Mesenteric fat pad (tissue), 1 donor: ENCODE measurements at regions not wholly inside any gene's neighbourhood (a gene's known extent, or its start where the extent isn't known, plus 50 kb on each side); places are given as distances from the start of the nearest gene placed in this dataset.
"Not testable (repeated sequence)": the region's sequence is repeated elsewhere in the genome, so short reads cannot be mapped to it uniquely, and the experiment has no call there.

Experiments used
- DNase-seq: peaks from one replicate; pipeline ENCODE4 v3.0.0-alpha.2; 2020; ENCODE audit warnings: low spot score
- donor health status: DM: yes; HTN: yes; CAD: no.

GRCh38 chr2:62412347-62412742 lies 93.7 kb downstream of the TMEM17 start:
- DNase-seq = no peak

DNA sequence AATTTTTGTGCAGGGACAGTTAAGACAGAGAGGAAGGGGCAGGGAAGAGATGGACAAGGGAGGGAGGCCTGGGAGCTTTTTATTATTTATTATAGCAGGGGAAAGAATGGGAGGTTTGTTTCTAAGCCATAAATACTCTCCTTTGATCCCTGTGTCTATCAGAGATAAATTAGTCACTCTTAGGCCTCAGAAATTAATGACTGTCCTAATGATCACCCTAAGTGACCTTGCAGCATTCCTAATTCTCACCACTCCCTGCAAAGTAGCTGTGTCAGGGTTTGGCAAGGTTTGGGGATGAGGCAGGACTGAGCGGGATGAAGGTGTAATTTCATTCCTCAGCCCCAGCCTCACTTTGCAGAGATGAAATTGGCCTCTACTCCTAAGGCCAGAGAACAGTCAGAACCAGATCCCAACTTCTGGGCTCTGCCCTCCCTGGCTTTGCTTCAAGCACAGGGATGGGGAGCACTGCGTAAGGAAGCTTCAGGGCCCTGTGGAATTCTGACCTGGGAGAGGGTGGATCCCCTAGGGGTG lies 95.0 kb downstream of the TMEM17 start:
- DNase-seq = no peak

- DNase-seq = no peak
Observed at GRCh38 chr2:62410015-62410453, 96.0 kb downstream of the TMEM17 start.

- DNase-seq = no peak
Observed at GRCh38 chr2:62409442-62409841, 96.6 kb downstream of the TMEM17 start.

- DNase-seq = no peak
Observed at GRCh38 chr2:62408241-62408677, 97.7 kb downstream of the TMEM17 start.

- no peak for DNase-seq
Observed at GRCh38 chr2:62407838-62408237, 98.2 kb downstream of the TMEM17 start.

- DNase-seq = no peak
Observed at GRCh38 chr2:62407401-62407800, 98.6 kb downstream of the TMEM17 start.

DNA sequence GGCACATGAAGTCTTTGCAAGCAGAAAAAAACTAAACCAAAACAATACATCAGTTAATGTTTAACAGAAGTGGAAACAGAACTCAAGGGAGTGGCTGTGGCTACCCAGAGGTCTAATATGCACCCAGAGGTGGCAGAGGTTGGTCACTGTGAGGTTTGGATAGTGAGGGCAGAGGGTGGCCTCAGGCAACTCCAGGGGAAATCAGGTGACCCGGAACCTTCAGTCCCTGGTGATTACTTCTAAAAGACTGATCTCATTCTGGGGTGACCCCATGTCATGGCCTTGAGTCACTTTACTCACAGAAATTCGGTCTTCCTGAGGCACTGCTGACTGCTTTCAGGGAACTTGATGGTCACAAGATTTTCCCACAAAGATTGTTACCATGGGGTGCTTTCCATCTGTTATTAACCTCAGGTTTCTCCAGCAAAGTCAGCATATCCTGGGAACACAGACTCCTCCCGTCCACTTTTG lies 99.4 kb downstream of the TMEM17 start:
- no peak for DNase-seq

GRCh38 chr2:62404913-62405312 lies 101.1 kb downstream of the TMEM17 start:
- DNase-seq = no peak

GRCh38 chr2:62402156-62402555 lies 103.8 kb downstream of the TMEM17 start:
- no peak for DNase-seq

GRCh38 chr2:62398356-62398755 lies 107.6 kb downstream of the TMEM17 start:
- no peak for DNase-seq

DNA sequence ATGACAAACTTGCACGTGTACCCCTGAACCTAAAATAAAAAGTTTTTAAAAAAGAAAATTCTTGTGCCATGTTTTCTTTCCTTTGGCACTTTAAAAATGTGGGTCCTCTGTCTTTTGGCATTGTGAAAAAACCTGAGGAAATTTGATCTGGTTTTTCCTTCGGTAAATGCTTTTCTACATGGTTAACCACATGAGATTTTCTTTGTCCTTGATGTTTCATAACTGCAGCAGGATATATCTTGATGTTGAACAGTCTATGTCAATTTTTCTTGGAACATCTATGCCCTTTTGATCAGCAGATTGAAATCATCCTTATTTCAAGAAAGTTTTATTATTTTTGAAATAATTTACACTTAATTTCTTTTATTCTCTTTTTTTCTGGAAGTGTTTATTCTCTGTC lies 109.1 kb downstream of the TMEM17 start:
- no peak for DNase-seq

GRCh38 chr2:62393293-62393692 lies 112.7 kb downstream of the TMEM17 start:
- no peak for DNase-seq

GRCh38 chr2:62391696-62392095 lies 114.3 kb downstream of the TMEM17 start:
- no peak for DNase-seq

GRCh38 chr2:62386378-62386777 lies 119.6 kb downstream of the TMEM17 start:
- not testable (repeated sequence) for DNase-seq

- DNase-seq = no peak
Observed at GRCh38 chr2:62383846-62384245, 122.1 kb downstream of the TMEM17 start.

- no peak for DNase-seq
Observed at GRCh38 chr2:62382757-62383156, 123.2 kb downstream of the TMEM17 start.

DNA sequence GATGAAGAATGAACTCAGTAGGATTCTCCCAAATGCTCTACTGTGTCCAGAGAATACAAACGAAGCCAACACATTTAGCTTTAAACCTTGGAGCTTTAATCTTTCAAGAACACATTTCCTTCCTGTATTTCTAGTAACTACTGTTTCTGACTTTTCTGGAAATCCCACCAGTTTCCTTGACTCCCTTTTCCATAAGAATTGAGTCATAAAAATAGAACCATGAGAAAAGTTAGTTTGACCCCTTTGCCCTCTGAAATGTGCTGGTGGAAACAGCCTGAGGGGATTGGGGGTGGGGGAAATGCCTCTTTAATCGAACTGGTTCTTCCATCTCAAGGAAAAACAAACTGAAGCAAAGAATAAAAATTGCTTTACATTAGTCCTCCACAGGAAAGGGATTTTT lies 123.9 kb downstream of the TMEM17 start:
- DNase-seq = no peak

GRCh38 chr2:62381656-62382055 lies 124.3 kb downstream of the TMEM17 start:
- no peak for DNase-seq

GRCh38 chr2:62379566-62379965 lies 126.4 kb downstream of the TMEM17 start:
- no peak for DNase-seq

DNA sequence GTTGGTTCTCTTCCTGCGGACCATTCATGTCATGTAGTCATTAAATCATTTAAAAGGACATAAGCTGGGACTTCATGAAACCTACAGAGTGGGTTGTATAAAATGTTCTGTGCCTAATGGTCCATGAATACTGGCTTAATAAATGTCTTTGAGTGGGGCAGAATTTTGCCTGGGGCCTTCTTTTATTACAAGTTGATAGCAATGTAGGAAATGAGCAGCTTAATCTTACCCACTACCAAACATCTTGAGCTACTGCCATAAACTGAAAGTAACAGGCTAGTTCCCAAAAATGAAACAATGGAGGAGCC lies 130.9 kb downstream of the TMEM17 start:
- DNase-seq = no peak

DNA sequence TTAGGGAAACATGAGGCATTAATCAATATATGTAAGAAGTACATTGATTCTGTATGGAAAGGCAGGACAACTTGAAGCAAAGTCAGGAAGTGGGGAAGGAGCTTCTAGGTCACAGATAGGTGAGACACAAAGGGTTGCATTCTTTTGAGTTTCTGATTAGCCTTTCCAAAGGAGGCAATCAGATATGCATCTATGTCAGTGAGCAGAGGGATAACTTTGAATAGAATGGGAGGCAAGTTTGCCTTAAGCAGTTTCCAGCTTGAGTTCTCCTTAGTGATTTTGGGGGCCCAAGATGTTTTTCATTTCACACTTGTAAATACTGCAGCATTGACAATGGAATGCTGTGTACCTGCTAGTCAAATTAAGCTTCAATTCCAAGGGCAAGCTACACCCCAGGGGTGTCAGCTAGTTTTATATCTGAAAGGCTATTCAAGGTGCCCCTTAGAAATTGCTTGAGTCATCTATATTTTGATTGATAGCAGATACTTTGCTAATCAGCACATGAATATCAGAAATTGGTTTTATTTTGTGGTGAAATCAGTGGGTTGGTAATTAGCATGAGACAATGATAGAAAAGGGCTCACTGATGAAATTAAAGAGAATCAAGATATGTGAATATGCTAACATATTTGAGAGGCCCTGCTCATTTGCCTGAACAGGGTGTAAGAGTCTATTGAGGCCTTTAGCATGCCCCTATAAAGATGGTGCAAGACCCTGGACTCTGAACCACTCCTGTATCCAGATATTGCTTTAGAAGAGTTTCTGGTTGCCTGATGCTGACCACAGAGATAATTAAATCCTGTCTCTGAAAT lies 131.5 kb downstream of the TMEM17 start:
- no peak for DNase-seq

DNA sequence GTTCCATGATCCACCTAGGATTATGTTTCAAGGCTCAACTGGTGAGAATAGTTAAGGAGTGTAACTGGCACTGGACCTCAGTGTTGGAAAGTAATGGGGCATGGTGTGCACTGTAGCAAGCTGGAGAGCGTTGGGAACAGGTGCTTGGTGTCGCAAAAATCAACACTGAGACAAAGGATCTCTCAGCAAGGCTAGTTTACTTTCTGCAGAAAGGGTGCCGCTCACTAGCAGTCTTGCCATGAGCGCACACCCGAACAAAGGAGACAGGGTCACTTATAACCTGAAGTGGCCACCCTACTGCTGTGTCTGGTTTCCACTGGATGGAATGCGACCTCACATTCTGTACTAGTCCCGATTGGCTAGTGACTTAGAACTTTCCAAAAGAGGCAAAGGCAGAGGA lies 133.2 kb downstream of the TMEM17 start:
- DNase-seq = no peak
